DND-41 (cell line): ENCODE measurements at regions not wholly inside any gene's neighbourhood (a gene's known extent, or its start where the extent isn't known, plus 50 kb on each side); places are given as distances from the start of the nearest gene placed in this dataset.

Experiments
- EZH2 ChIP-seq: IDR thresholded peaks from 3 replicates; pipeline ENCODE4 v1.6.1; 2012; ENCODE audit warnings: borderline replicate concordance, low read depth, mild to moderate bottlenecking, moderate library complexity, low read length, inconsistent platforms; ENCODE audit not compliant: severe bottlenecking
- TF ChIP-seq, protein P1 (sequence below): IDR thresholded peaks from 2 replicates; pipeline ENCODE4 v1.5.1; 2012; ENCODE audit warnings: borderline replicate concordance, low read length, moderate library complexity, mild to moderate bottlenecking; ENCODE audit not compliant: poor library complexity, severe bottlenecking; ENCODE audit errors: extremely low read depth

DNA sequence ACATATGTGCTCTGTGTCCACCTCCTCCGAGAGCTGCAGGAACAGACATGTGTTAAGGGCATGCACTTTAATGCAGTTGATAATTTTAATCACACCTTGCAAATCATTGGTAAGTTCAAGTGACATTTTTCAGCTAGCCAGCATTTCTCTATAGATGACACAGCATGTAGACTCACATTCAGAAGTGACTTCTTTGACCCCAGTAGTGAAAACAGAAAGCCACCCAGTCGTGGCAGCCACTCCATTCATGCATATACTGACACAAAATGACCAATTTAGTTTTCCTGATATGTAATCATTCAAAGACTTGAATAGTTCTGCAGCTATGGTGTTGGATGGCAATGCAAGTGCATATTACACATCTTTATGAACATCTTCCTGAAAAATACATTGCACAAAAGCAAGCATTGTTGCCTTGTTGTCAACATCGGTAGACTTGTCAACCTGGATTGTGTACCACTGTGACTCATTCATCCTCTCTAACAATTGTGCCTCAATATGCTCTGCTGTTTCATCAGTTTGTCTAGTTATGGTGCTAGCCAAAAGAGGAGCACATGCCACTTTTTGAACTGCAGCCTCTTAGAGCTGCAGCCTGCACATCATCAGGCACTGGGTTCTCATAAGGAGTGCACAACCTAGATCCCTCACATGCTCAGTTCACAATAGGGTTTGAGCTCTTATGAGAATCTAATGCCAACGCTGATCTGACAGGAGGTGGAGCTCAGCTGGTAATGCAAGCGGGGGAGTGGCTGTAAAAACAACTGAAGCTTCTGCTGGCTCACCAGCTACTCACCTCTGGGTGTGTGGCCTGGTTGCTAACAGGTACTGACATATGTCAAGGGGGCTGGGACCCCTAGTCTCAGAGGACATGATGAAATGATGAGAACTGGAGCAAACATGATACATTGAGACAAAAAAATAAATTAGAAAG, 622.0 kb downstream of the PYDC2 start:
- TF ChIP-seq, protein P1, sequence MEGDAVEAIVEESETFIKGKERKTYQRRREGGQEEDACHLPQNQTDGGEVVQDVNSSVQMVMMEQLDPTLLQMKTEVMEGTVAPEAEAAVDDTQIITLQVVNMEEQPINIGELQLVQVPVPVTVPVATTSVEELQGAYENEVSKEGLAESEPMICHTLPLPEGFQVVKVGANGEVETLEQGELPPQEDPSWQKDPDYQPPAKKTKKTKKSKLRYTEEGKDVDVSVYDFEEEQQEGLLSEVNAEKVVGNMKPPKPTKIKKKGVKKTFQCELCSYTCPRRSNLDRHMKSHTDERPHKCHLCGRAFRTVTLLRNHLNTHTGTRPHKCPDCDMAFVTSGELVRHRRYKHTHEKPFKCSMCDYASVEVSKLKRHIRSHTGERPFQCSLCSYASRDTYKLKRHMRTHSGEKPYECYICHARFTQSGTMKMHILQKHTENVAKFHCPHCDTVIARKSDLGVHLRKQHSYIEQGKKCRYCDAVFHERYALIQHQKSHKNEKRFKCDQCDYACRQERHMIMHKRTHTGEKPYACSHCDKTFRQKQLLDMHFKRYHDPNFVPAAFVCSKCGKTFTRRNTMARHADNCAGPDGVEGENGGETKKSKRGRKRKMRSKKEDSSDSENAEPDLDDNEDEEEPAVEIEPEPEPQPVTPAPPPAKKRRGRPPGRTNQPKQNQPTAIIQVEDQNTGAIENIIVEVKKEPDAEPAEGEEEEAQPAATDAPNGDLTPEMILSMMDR, result no peak
- TF ChIP-seq EZH2, result no peak
